Esophagus muscularis mucosa (tissue), 4 donors: ENCODE measurements at regions not wholly inside any gene's neighbourhood (a gene's known extent, or its start where the extent isn't known, plus 50 kb on each side); places are given as distances from the start of the nearest gene placed in this dataset.

Experiments
- DNase-seq: peaks from one replicate; pipeline ENCODE4 v3.0.0-alpha.2; 2017; ENCODE audit errors: extremely low spot score
- H3K27ac ChIP-seq, 4 donors: fragments of 200-600 bp; sonication (generic); replicated peaks in 1 of 4; 1 replicate in 3 of 4; 2 replicates in 1 of 4; pipeline ENCODE4 v1.5.1; 2016 to 2019; ENCODE audit warnings: mild to moderate bottlenecking in 1 of 4
- H3K27me3 ChIP-seq, 4 donors: fragments of 200-600 bp; sonication (generic); one replicate each; pipeline versions ENCODE4 v1.5.1 to v1.6.0; 2016 to 2019
- H3K36me3 ChIP-seq, 4 donors: fragments of 200-600 bp; sonication (generic); one replicate each; pipeline ENCODE4 v1.5.1; 2016 to 2019
- H3K4me1 ChIP-seq, 4 donors: fragments of 200-600 bp; sonication (generic); one replicate each; pipeline ENCODE4 v1.5.1; 2016 to 2019
- H3K4me3 ChIP-seq, 4 donors: fragments of 200-600 bp; sonication (generic); 1 replicate in 2 of 4; 2 replicates in 2 of 4; pipeline ENCODE4 v1.5.1; 2016 to 2019; ENCODE audit warnings: mild to moderate bottlenecking in 4 of 4, moderate library complexity in 1 of 4
- H3K9me3 ChIP-seq, 4 donors: fragments of 200-600 bp; sonication (generic); 1 replicate in 3 of 4; 2 replicates in 1 of 4; pipeline ENCODE4 v1.5.1; 2016 to 2019
- CTCF ChIP-seq, 3 experiments: fragments of 200-600 bp in 2 of 3; fragments of 450-650 bp in 1 of 3; sonication (generic) in 2 of 3; IDR thresholded peaks; one replicate each; pipeline ENCODE4 v1.5.1; 2017 to 2019; ENCODE audit warnings: antibody characterized with exemption in 3 of 3, mild to moderate bottlenecking in 2 of 3, moderate library complexity in 1 of 3
- EP300 ChIP-seq: sonication (generic); formaldehyde crosslinking; IDR thresholded peaks from one replicate; pipeline ENCODE4 v1.6.1; 2017; ENCODE audit warnings: antibody characterized with exemption
- POLR2A ChIP-seq: fragments of 450-650 bp; IDR thresholded peaks from one replicate; pipeline ENCODE4 v1.6.1; 2017; ENCODE audit warnings: antibody characterized with exemption, moderate library complexity, mild to moderate bottlenecking, low read depth
- POLR2AphosphoS5 ChIP-seq, 2 donors: sonication (generic); formaldehyde crosslinking; IDR thresholded peaks; one replicate each; pipeline ENCODE4 v1.6.1; 2017; ENCODE audit warnings: antibody characterized with exemption in 2 of 2
- WGBS: methylation state at CpG from one replicate; pipeline ENCODE4 v1.1.5; 2018; 5-methylcytosine and 5-hydroxymethylcytosine counted together
- intact Hi-C: fragments of 100-400 bp; cut with DNase I; formaldehyde crosslinking; loops from one replicate; pipeline ENCODE4 v1.15.1; 2023

- WGBS: 81% methylated on average over 2 of the region's 2 CpGs
- Histone ChIP-seq H3K36me3 (no peaks in the 10 kb centered on the region), H3K27ac (no peak overlapping the region), H3K4me3 (no peak overlapping the region), H3K27me3 (peaks cover 0 to 14% (median 0%) of the 10 kb centered on the region in 4 donors), H3K9me3 (no peaks in the 10 kb centered on the region), H3K4me1 (peaks cover 0 to 4% (median 0%) of the 10 kb centered on the region in 4 donors)
- intact Hi-C loops: no loop called here
- TF ChIP-seq EP300 (no peak), CTCF (IDR thresholded peaks at IDR 0.05) (no peak), POLR2AphosphoS5 (IDR thresholded peaks at IDR 0.05) (no peak), POLR2A (no peak)
- DNase-seq: no peak
Observed at GRCh38 chr2:219733106-219733505, 105.7 kb downstream of the SLC4A3 start.

DNA sequence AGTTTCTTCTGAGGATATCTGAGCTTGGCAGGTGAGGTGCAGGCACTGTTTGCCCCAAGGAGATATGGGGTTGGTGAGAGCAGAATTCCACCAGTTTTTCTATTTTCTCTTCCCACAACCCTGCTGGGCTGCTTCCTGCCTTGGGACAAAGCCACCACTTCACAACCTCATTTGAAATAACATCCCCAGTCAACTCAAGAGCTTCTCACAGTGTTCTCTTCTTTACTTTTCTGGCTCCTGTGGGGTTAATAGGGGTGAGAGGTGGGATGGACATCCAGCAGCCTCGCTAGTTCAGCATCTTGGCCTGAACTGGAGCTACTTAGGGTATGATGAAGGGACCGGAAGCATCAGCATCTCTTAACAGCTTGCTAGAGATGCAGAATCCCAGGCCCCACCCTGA is 106.3 kb downstream of the SLC4A3 start:
- Histone ChIP-seq H3K36me3 (no peaks in the 10 kb centered on the region), H3K4me3 (no peak overlapping the region), H3K9me3 (no peaks in the 10 kb centered on the region), H3K27me3 (peaks cover 0 to 14% (median 0%) of the 10 kb centered on the region in 4 donors), H3K4me1 (peaks cover 0 to 4% (median 0%) of the 10 kb centered on the region in 4 donors), H3K27ac (no peak overlapping the region)
- TF ChIP-seq POLR2AphosphoS5 (IDR thresholded peaks at IDR 0.05) (no peak), POLR2A (no peak)
- intact Hi-C loops: no loop called here
- 100% methylated on average over 1 of the region's 2 CpGs for WGBS
- peak; percentile 80 for DNase-seq

DNA sequence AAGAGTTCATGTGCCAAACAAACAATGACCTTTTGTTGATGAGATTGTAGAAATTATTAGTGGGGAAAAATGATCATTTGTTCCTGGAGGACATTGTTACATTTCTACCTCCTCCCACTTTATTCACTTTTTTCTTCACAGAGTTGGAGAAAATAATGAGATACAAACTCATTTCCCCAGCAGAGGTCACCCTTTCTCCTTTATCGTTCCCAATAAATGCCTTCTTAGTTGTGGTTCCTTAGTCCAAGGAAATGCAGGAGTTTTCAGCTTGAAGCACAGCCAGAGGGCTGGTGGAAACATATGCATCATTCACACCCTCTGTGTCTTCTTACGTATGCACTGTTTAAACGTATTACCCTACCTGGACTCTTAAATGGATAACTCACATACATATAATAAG is 108.8 kb downstream of the SLC4A3 start:
- H3K4me3 ChIP-seq: no peak overlapping the region
- DNase-seq: peak; percentile 42
- peaks cover 0 to 19% (median 0%) of the 10 kb centered on the region in 4 donors for H3K27me3 ChIP-seq
- H3K4me1 ChIP-seq: peaks cover 0 to 4% (median 0%) of the 10 kb centered on the region in 4 donors
- intact Hi-C loops: loop anchor here (5.0 kb wide), 1 partner anchor 1836 kb away; the partner anchor contains the start of gene EPHA4
- no peaks in the 10 kb centered on the region for H3K9me3 ChIP-seq
- H3K36me3 ChIP-seq: no peaks in the 10 kb centered on the region
- peak; percentile 29 to 50 (median 40) for TF ChIP-seq CTCF (IDR thresholded peaks at IDR 0.05)
- no peak for TF ChIP-seq EP300
- H3K27ac ChIP-seq: no peak overlapping the region
- WGBS: 4% methylated on average over 3 of the region's 3 CpGs

DNA sequence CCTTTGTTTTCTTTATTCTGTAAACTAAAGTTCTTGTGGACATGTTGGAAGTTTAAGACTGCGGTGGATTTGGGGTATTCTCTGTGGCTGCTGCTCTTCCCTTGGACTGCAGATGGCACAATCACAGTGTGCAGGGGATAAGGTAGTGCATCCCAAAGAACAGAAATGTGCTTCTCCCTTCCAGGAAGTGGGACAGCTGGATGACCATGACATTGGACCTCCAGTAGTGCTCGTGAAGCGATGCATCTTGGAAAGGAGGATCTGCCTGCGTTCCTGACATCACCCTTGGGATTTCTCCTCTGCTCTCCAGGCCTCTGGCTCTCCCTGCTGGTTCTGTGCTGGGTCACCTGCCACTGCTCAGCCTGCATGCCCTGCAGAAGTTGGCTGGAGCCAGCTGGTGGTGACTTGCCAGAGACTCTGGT is 109.9 kb downstream of the SLC4A3 start:
- Histone ChIP-seq H3K27ac (no peak overlapping the region), H3K27me3 (peaks cover 0 to 19% (median 0%) of the 10 kb centered on the region in 4 donors), H3K9me3 (no peaks in the 10 kb centered on the region), H3K4me3 (no peak overlapping the region), H3K36me3 (no peaks in the 10 kb centered on the region), H3K4me1 (peaks cover 0 to 4% (median 0%) of the 10 kb centered on the region in 4 donors)
- DNase-seq: peak; percentile 53
- intact Hi-C loops: loop anchor here (5.0 kb wide), 1 partner anchor 1835 kb away; the partner anchor contains the start of gene EPHA4
- WGBS: 86% methylated on average over 4 of the region's 4 CpGs
- peak in 1 of 3 experiments; percentile 10 for TF ChIP-seq CTCF (IDR thresholded peaks at IDR 0.05)
- TF ChIP-seq POLR2A: no peak

DNA sequence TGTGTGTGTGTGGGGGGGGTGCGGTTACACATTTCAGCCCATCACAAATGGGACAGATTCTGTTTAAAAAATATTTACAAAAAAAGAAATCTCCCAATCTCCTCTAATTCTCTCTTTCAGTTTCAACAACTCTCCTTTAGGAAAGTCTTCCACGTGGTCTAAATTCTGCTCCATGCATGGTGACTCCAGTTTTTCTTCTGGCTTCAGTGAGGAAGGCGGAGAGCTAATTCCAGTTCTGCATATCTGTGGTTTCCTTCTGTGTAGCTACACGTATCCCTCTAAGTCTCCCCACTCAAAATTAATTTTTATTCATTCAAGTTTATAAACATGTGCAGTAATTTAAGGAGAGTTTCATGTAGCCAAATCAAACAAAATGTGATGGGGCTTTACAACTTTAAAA is 111.6 kb downstream of the SLC4A3 start:
- Histone ChIP-seq H3K4me3 (no peak overlapping the region), H3K36me3 (no peaks in the 10 kb centered on the region), H3K9me3 (no peaks in the 10 kb centered on the region), H3K4me1 (peaks cover 4 to 9% (median 8%) of the 10 kb centered on the region in 4 donors), H3K27me3 (peaks cover 0 to 11% (median 0%) of the 10 kb centered on the region in 4 donors), H3K27ac (no peak overlapping the region)
- intact Hi-C loops: loop anchor here (5.0 kb wide), 1 partner anchor 1833 kb away; the partner anchor contains the start of gene EPHA4
- WGBS: 83% methylated on average over 4 of the region's 4 CpGs
- TF ChIP-seq EP300 (no peak), POLR2AphosphoS5 (IDR thresholded peaks at IDR 0.05) (no peak), POLR2A (no peak), CTCF (IDR thresholded peaks at IDR 0.05) (no peak)
- peak; percentile 62 for DNase-seq
